H1 (cell line): ENCODE measurements at regions not wholly inside any gene's neighbourhood (a gene's known extent, or its start where the extent isn't known, plus 50 kb on each side); places are given as distances from the start of the nearest gene placed in this dataset.

ENCODE experiments used
- CTCF ChIA-PET: fragments of 300-600 bp; sonication (Branson Sonifier 250); formaldehyde crosslinking; loops from one replicate; lab custom pipeline; 2021; ENCODE audit not compliant: partially characterized antibody; lab: Charles Lee
- POLR2A ChIA-PET: fragments of 300-600 bp; sonication (Branson Sonifier 250); formaldehyde crosslinking; loops from one replicate; lab custom pipeline; 2021; ENCODE audit warnings: inconsistent platforms; ENCODE audit not compliant: partially characterized antibody; lab: Charles Lee
- DNase-seq, 2 experiments: peaks; one replicate each; pipeline versions ENCODE4 v3.0.0 to v3.0.0-alpha.2; 2010 to 2022; ENCODE audit warnings: low spot score in 2 of 2, low read depth in 1 of 2, mixed read lengths in 1 of 2
- FAIRE-seq: peaks from 2 replicates; lab custom pipeline; 2011; peaks lifted over from hg19 to GRCh38; lab: Jason Lieb, UNC
- H2AFZ ChIP-seq: 2 replicates; pipeline ENCODE4 v1.8.1; 2012; ENCODE audit warnings: low read length, inconsistent platforms
- H2AK5ac ChIP-seq: 2 replicates; pipeline ENCODE4 v1.6.1; 2013; ENCODE audit warnings: low read depth, low read length
- H2BK120ac ChIP-seq: replicated peaks from 2 replicates; pipeline ENCODE3; 2013; ENCODE audit warnings: low read depth, low read length, inconsistent platforms
- H2BK12ac ChIP-seq: 2 replicates; pipeline ENCODE4 v1.6.1; 2013; ENCODE audit warnings: low read depth, low read length
- H2BK15ac ChIP-seq: 2 replicates; pipeline ENCODE4 v1.6.1; 2013; ENCODE audit warnings: low read length
- H2BK20ac ChIP-seq: 2 replicates; pipeline ENCODE4 v1.6.1; 2013; ENCODE audit warnings: low read length
- H2BK5ac ChIP-seq: 2 replicates; pipeline ENCODE4 v1.6.1; 2013; ENCODE audit warnings: low read depth, low read length
- H3K14ac ChIP-seq: 2 replicates; pipeline ENCODE4 v1.6.1; 2013; ENCODE audit warnings: inconsistent platforms; ENCODE audit not compliant: insufficient read length
- H3K18ac ChIP-seq: 2 replicates; pipeline ENCODE4 v1.6.1; 2013; ENCODE audit warnings: low read length; ENCODE audit errors: extremely low read depth
- H3K23ac ChIP-seq: 2 replicates; pipeline ENCODE4 v1.6.1; 2013; ENCODE audit warnings: inconsistent platforms; ENCODE audit not compliant: insufficient read length
- H3K23me2 ChIP-seq: 2 replicates; pipeline ENCODE4 v1.6.1; 2013; ENCODE audit warnings: low read depth, low read length
- H3K27ac ChIP-seq: 2 replicates; pipeline ENCODE4 v1.6.1; 2011; ENCODE audit warnings: low read depth, low read length, inconsistent platforms
- H3K27me3 ChIP-seq, 4 experiments: replicated peaks in 1 of 4; 1 replicate in 1 of 4; 2 replicates in 3 of 4; pipeline versions ENCODE4 v1.6.1 to v1.8.1; 2011 to 2013; ENCODE audit warnings: low read length in 3 of 4, mild to moderate bottlenecking in 3 of 4, inconsistent platforms in 2 of 4, mixed read lengths in 2 of 4, moderate library complexity in 1 of 4; ENCODE audit not compliant: control insufficient read depth in 3 of 4, insufficient read depth in 3 of 4; ENCODE audit errors: extremely low read depth in 1 of 4
- H3K36me3 ChIP-seq, 4 experiments: 2 replicates each; pipeline versions ENCODE4 v1.6.1 to v1.8.1; 2011 to 2013; ENCODE audit warnings: mild to moderate bottlenecking in 4 of 4, low read length in 3 of 4, moderate library complexity in 2 of 4, control low read depth in 1 of 4, inconsistent platforms in 1 of 4; ENCODE audit not compliant: insufficient read depth in 4 of 4, control insufficient read depth in 2 of 4
- H3K4ac ChIP-seq: replicated peaks from 2 replicates; pipeline ENCODE3; 2013; ENCODE audit warnings: low read length, low read depth, mixed read lengths, inconsistent platforms; ENCODE audit not compliant: insufficient read length
- H3K4me1 ChIP-seq, 4 experiments: replicated peaks in 1 of 4; 1 replicate in 1 of 4; 2 replicates in 3 of 4; pipeline versions ENCODE4 v1.6.1 to v1.8.1; 2011 to 2013; ENCODE audit warnings: low read length in 3 of 4, inconsistent platforms in 2 of 4, mixed read lengths in 1 of 4; ENCODE audit not compliant: insufficient read depth in 4 of 4, control insufficient read depth in 3 of 4
- H3K4me2 ChIP-seq, 2 experiments: 2 replicates each; pipeline versions ENCODE4 v1.6.1 to v1.8.1; 2011 to 2013; ENCODE audit warnings: low read depth in 2 of 2, low read length in 2 of 2, control low read depth in 1 of 2, inconsistent platforms in 1 of 2, mild to moderate bottlenecking in 1 of 2; ENCODE audit not compliant: insufficient read depth in 1 of 2
- H3K4me3 ChIP-seq, 4 experiments: fragments of 200-600, 300-600 bp in 1 of 4; sonication (generic), shearing (Covaris generic), sonication (Bioruptor Twin) in 1 of 4; 2 replicates each; pipeline versions ENCODE4 v1.5.1 to v1.8.1; 2011 to 2016; ENCODE audit warnings: low read length in 4 of 4, low read depth in 3 of 4, control low read depth in 2 of 4, inconsistent platforms in 2 of 4, mild to moderate bottlenecking in 2 of 4, mixed read lengths in 1 of 4, moderate library complexity in 1 of 4; ENCODE audit not compliant: insufficient read depth in 2 of 4; ENCODE audit errors: extremely low read depth in 1 of 4
- H3K56ac ChIP-seq: replicated peaks from 2 replicates; pipeline ENCODE3; 2013; ENCODE audit warnings: low read depth, mild to moderate bottlenecking, mixed read lengths, low read length, inconsistent platforms; ENCODE audit not compliant: insufficient read length
- H3K79me1 ChIP-seq: 2 replicates; pipeline ENCODE4 v1.6.1; 2013; ENCODE audit warnings: low read depth, low read length, control low read depth
- H3K79me2 ChIP-seq, 2 experiments: 2 replicates each; pipeline versions ENCODE4 v1.6.1 to v1.8.1; 2012 to 2013; ENCODE audit warnings: low read length in 2 of 2, mild to moderate bottlenecking in 2 of 2, inconsistent platforms in 1 of 2; ENCODE audit not compliant: insufficient read depth in 2 of 2, control insufficient read depth in 1 of 2
- H3K9ac ChIP-seq, 4 experiments: replicated peaks in 1 of 4; 1 replicate in 1 of 4; 2 replicates in 3 of 4; pipeline versions ENCODE4 v1.6.1 to v1.8.1; 2011 to 2013; ENCODE audit warnings: low read depth in 3 of 4, low read length in 3 of 4, control low read depth in 2 of 4, mild to moderate bottlenecking in 2 of 4, moderate library complexity in 2 of 4, inconsistent platforms in 1 of 4; ENCODE audit errors: extremely low read depth in 1 of 4
- H3K9me3 ChIP-seq, 2 experiments: 2 replicates each; pipeline versions ENCODE4 v1.6.1 to v1.8.1; 2012 to 2013; ENCODE audit warnings: mild to moderate bottlenecking in 2 of 2, moderate library complexity in 2 of 2, control low read depth in 1 of 2, inconsistent platforms in 1 of 2, low read depth in 1 of 2, low read length in 1 of 2, mixed read lengths in 1 of 2; ENCODE audit not compliant: insufficient read depth in 2 of 2
- H4K20me1 ChIP-seq, 2 experiments: replicated peaks in 1 of 2; 2 replicates each; pipeline versions ENCODE3 to v1.8.1; 2011 to 2013; ENCODE audit warnings: inconsistent platforms in 2 of 2, low read length in 2 of 2, mild to moderate bottlenecking in 1 of 2; ENCODE audit not compliant: insufficient read depth in 2 of 2, control insufficient read depth in 1 of 2
- H4K5ac ChIP-seq: 2 replicates; pipeline ENCODE4 v1.6.1; 2013; ENCODE audit warnings: low read length, low read depth, mixed read lengths, inconsistent platforms; ENCODE audit not compliant: insufficient read length
- H4K8ac ChIP-seq: 2 replicates; pipeline ENCODE4 v1.8.0; 2013; ENCODE audit warnings: mild to moderate bottlenecking, moderate library complexity, low read length, inconsistent platforms; ENCODE audit not compliant: insufficient read depth; ENCODE audit errors: extremely low read depth
- H4K91ac ChIP-seq: replicated peaks from 2 replicates; pipeline ENCODE3; 2013; ENCODE audit warnings: low read length, mixed read lengths, inconsistent platforms; ENCODE audit not compliant: insufficient read length
- CBX5 ChIP-seq: fragments of 300-800, 300-1000 bp; sonication (generic); IDR thresholded peaks from 2 replicates; pipeline ENCODE4 v1.7.1; 2016; ENCODE audit warnings: antibody characterized with exemption, low read length, low read depth
- CBX8 ChIP-seq: fragments of 300-800, 300-1000 bp; sonication (generic); IDR thresholded peaks from 2 replicates; pipeline ENCODE4 v1.7.1; 2016; ENCODE audit warnings: low read depth, low read length, borderline replicate concordance
- EGR1 ChIP-seq: IDR thresholded peaks from 2 replicates; pipeline ENCODE4 v1.6.1; 2011; ENCODE audit warnings: low read depth, low read length, borderline replicate concordance
- KDM5A ChIP-seq: fragments of 200-600 bp; IDR thresholded peaks from 2 replicates; pipeline ENCODE4 v1.7.1; 2012; ENCODE audit warnings: mild to moderate bottlenecking, low read length, inconsistent platforms, mixed read lengths
- RAD21 ChIP-seq, 2 experiments: IDR thresholded peaks in 1 of 2; conservative IDR thresholded peaks in 1 of 2; 2 replicates each; pipeline ENCODE4 v1.6.1; 2011; ENCODE audit warnings: low read depth in 2 of 2, low read length in 2 of 2, improper control_type of control experiment in 1 of 2, inconsistent platforms in 1 of 2, mild to moderate bottlenecking in 1 of 2, moderate library complexity in 1 of 2
- SIRT6 ChIP-seq: IDR thresholded peaks from one replicate; pipeline ENCODE4 v1.7.1; 2012; ENCODE audit warnings: low read length, inconsistent platforms
- SP1 ChIP-seq: IDR thresholded peaks from 2 replicates; pipeline ENCODE4 v1.6.1; 2011; ENCODE audit warnings: low read depth, low read length
- WGBS, 2 experiments: shearing (Covaris generic) in 1 of 2; methylation state at CpG; one replicate each; pipeline versions ENCODE4 v1.1.6 to v1.1.7; 2013 to 2015; ENCODE audit warnings: low lambda C conversion rate in 2 of 2, mixed read lengths in 2 of 2, inconsistent platforms in 1 of 2, low coverage in 1 of 2, missing lambda C conversion rate in 1 of 2; ENCODE audit not compliant: insufficient replicate concordance in 2 of 2, insufficient coverage in 1 of 2, insufficient read length in 1 of 2; ENCODE audit errors: extremely low coverage in 1 of 2, missing lambda C conversion rate in 1 of 2; 5-methylcytosine and 5-hydroxymethylcytosine counted together
- TF ChIP-seq, protein P1 (sequence below): IDR thresholded peaks from 2 replicates; pipeline ENCODE4 v1.6.1; 2011; ENCODE audit warnings: low read depth, mild to moderate bottlenecking, low read length; ENCODE audit not compliant: insufficient read depth
- TF ChIP-seq, protein P2 (sequence below): IDR thresholded peaks from 2 replicates; pipeline ENCODE4 v1.6.1; 2012; ENCODE audit warnings: low read length, inconsistent platforms

DNA sequence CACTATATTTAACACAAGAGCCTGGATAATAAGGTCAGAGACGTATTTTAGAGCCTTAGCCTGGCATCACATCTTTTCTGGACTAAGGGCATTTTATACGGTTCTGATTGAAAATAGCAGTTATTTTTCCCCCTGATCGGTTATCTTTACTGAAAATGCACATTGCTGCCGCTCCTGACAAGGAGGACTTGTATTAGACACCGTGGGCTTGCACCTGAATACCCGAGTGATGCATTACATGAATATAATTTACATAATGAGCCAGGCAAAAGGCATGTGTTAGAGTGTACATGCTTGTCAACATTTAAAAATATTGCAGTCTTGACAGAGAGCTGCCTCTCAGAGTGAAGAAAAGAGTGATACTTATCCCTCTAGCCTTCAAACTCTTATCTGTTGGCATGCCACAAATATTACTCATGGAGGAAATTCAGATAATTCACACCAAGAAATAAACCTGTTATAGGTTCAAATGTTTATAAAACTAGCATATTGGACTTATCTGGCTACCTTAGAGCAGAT is 470.5 kb upstream of the ETAA1 start:
- H3K4me1 ChIP-seq: no peaks in the 10 kb centered on the region
- TF ChIP-seq CBX5 (no peak), CBX8 (no peak), KDM5A (no peak), SP1 (no peak), RAD21 (IDR thresholded peaks at IDR 0.05 in 1 of 2, conservative IDR thresholded peaks at IDR 0.05 in 1 of 2; ENCODE audit: low read depth in 2 of 2, low read length in 2 of 2) (no peak), EGR1 (no peak), SIRT6 (no peak)
- TF ChIP-seq, protein P1, sequence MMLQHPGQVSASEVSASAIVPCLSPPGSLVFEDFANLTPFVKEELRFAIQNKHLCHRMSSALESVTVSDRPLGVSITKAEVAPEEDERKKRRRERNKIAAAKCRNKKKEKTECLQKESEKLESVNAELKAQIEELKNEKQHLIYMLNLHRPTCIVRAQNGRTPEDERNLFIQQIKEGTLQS: no peak
- TF ChIP-seq, protein P2, sequence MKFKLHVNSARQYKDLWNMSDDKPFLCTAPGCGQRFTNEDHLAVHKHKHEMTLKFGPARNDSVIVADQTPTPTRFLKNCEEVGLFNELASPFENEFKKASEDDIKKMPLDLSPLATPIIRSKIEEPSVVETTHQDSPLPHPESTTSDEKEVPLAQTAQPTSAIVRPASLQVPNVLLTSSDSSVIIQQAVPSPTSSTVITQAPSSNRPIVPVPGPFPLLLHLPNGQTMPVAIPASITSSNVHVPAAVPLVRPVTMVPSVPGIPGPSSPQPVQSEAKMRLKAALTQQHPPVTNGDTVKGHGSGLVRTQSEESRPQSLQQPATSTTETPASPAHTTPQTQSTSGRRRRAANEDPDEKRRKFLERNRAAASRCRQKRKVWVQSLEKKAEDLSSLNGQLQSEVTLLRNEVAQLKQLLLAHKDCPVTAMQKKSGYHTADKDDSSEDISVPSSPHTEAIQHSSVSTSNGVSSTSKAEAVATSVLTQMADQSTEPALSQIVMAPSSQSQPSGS: no peak
- TF ChIP-seq, all 59 proteins: peak for 0
- WGBS, 2 experiments: 95% methylated on average over 6 of the region's 6 CpGs; no CpG with 5 or more reads in 1 of the 2 experiments
- Histone ChIP-seq H3K4me3 (no peak overlapping the region), H3K4me2 (no peak overlapping the region), H4K20me1 (no peaks in the 10 kb centered on the region), H3K18ac (no peak overlapping the region), H3K9me3 (no peaks in the 10 kb centered on the region), H3K36me3 (no peaks in the 10 kb centered on the region), H3K14ac (no peak overlapping the region), H4K91ac (no peak overlapping the region), H2BK20ac (no peak overlapping the region), H3K23me2 (no peaks in the 10 kb centered on the region), H2BK12ac (no peak overlapping the region), H3K4ac (no peak overlapping the region), H3K27me3 (no peaks in the 10 kb centered on the region), H2BK120ac (no peak overlapping the region), H3K79me2 (no peaks in the 10 kb centered on the region), H3K56ac (no peak overlapping the region), H2AK5ac (no peak overlapping the region), H4K8ac (no peak overlapping the region), H3K79me1 (no peaks in the 10 kb centered on the region), H3K27ac (no peak overlapping the region), H2AFZ (no peak overlapping the region), H2BK5ac (no peak overlapping the region), H4K5ac (no peak overlapping the region), H3K23ac (no peak overlapping the region), H3K9ac (no peak overlapping the region), H2BK15ac (no peak overlapping the region)
- FAIRE-seq: no peak
- CTCF ChIA-PET: no interaction called here
- DNase-seq: no peak
- POLR2A ChIA-PET: no interaction called here
